Suprapubic skin (tissue), 3 donors: ENCODE measurements at regions not wholly inside any gene's neighbourhood (a gene's known extent, or its start where the extent isn't known, plus 50 kb on each side); places are given as distances from the start of the nearest gene placed in this dataset.

Experiments
- CTCF ChIP-seq, 2 donors: fragments of 200-600 bp in 1 of 2; fragments of 450-650 bp in 1 of 2; sonication (generic) in 1 of 2; IDR thresholded peaks; one replicate each; pipeline ENCODE4 v1.5.1; 2016 to 2019; ENCODE audit warnings: antibody characterized with exemption in 2 of 2, mild to moderate bottlenecking in 1 of 2, moderate library complexity in 1 of 2
- POLR2A ChIP-seq, 2 donors: fragments of 450-650 bp; IDR thresholded peaks; one replicate each; pipeline ENCODE4 v1.6.1; 2017; ENCODE audit warnings: antibody characterized with exemption in 2 of 2, mild to moderate bottlenecking in 2 of 2, moderate library complexity in 2 of 2

- peak; percentile 23 to 31 for TF ChIP-seq CTCF (IDR thresholded peaks at IDR 0.05)
- no peak for TF ChIP-seq POLR2A (IDR thresholded peaks at IDR 0.05)
Measured at GRCh38 chr1:170881268-170882265, 53.8 kb upstream of the MROH9 start.
